ENCODE measurements at regions not wholly inside any gene's neighbourhood (a gene's known extent, or its start where the extent isn't known, plus 50 kb on each side); places are given as distances from the start of the nearest gene placed in this dataset.
"Not testable (repeated sequence)": the region's sequence is repeated elsewhere in the genome, so short reads cannot be mapped to it uniquely, and the experiment has no call there.

GRCh38 chr4:171348090-171348489 lies 465.1 kb upstream of the GALNTL6 start:
- no peak for DNase-seq (ENCODE audit: low spot score)

- no peak for DNase-seq (ENCODE audit: low spot score)
Observed at GRCh38 chr4:171342646-171343045, 470.6 kb upstream of the GALNTL6 start.

- no peak for DNase-seq (ENCODE audit: low spot score)
Observed at GRCh38 chr4:171340258-171340657, 472.9 kb upstream of the GALNTL6 start.

GRCh38 chr4:171334549-171334948 lies 478.7 kb upstream of the GALNTL6 start:
- no peak for DNase-seq (ENCODE audit: low spot score)

GRCh38 chr4:171308661-171309060 lies 504.5 kb upstream of the GALNTL6 start:
- DNase-seq (ENCODE audit: low spot score), result no peak

- not testable (repeated sequence) for DNase-seq (ENCODE audit: low spot score)
Observed at GRCh38 chr4:171298048-171298718, 515.0 kb upstream of the GALNTL6 start.

- DNase-seq (ENCODE audit: low spot score), result no peak
Observed at GRCh38 chr4:171288816-171289432, 524.3 kb upstream of the GALNTL6 start.

GRCh38 chr4:171281359-171281758 lies 531.8 kb upstream of the GALNTL6 start:
- no peak for DNase-seq (ENCODE audit: low spot score)

GRCh38 chr4:171279131-171279530 lies 534.1 kb upstream of the GALNTL6 start:
- no peak for DNase-seq (ENCODE audit: low spot score)

GRCh38 chr4:171266671-171267070 lies 546.5 kb upstream of the GALNTL6 start:
- DNase-seq (ENCODE audit: low spot score), result no peak

GRCh38 chr4:171265190-171265818 lies 547.9 kb upstream of the GALNTL6 start:
- no peak for DNase-seq (ENCODE audit: low spot score)

GRCh38 chr4:171256223-171256622 lies 557.0 kb upstream of the GALNTL6 start:
- no peak for DNase-seq (ENCODE audit: low spot score)

GRCh38 chr4:171246948-171247347 lies 566.3 kb upstream of the GALNTL6 start:
- DNase-seq (ENCODE audit: low spot score), result no peak

- DNase-seq (ENCODE audit: low spot score), result no peak
Observed at GRCh38 chr4:171242831-171243230, 570.4 kb upstream of the GALNTL6 start.

- no peak for DNase-seq (ENCODE audit: low spot score)
Observed at GRCh38 chr4:171239196-171239595, 574.0 kb upstream of the GALNTL6 start.

GRCh38 chr4:171235521-171235920 lies 577.7 kb upstream of the GALNTL6 start:
- no peak for DNase-seq (ENCODE audit: low spot score)

- DNase-seq (ENCODE audit: low spot score), result not testable (repeated sequence)
Observed at GRCh38 chr4:171229354-171229753, 583.9 kb upstream of the GALNTL6 start.

GRCh38 chr4:171221181-171221580 lies 592.0 kb upstream of the GALNTL6 start:
- DNase-seq (ENCODE audit: low spot score), result no peak

- no peak for DNase-seq (ENCODE audit: low spot score)
Observed at GRCh38 chr4:171203425-171203824, 609.8 kb upstream of the GALNTL6 start.

- DNase-seq (ENCODE audit: low spot score), result no peak
Observed at GRCh38 chr4:171202908-171203307, 610.3 kb upstream of the GALNTL6 start.

- DNase-seq (ENCODE audit: low spot score), result no peak
Observed at GRCh38 chr4:171186700-171187099, 626.5 kb upstream of the GALNTL6 start.

- DNase-seq (ENCODE audit: low spot score), result no peak
Observed at GRCh38 chr4:171181090-171181489, 632.1 kb upstream of the GALNTL6 start.

- DNase-seq (ENCODE audit: low spot score), result no peak
Observed at GRCh38 chr4:171170671-171171070, 642.5 kb upstream of the GALNTL6 start.
